ENCODE measurements at regions not wholly inside any gene's neighbourhood (a gene's known extent, or its start where the extent isn't known, plus 50 kb on each side); places are given as distances from the start of the nearest gene placed in this dataset.

DNA sequence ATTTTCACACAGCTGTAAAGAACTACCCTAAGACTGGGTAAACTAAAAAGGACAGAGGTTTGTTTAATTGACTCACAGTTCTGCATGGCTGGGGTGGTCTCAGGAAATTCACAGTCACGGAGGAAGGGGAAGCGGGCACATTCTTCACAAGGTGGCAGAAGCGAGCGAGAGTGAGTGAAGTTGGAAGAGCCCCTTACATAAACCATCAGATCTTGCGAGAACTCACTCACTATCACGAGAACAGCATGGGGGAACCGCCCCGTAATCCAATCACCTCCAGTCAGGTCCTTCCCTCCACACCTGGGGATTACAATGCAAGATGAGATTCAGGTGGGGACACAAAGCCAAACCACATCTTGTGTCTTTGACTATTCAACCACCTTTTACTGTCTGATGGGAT lies 700.5 kb downstream of the TENT5A start:
- H3K27ac ChIP-seq (ENCODE audit: low read depth in 1 of 2, low read length in 2 of 2), result no peak overlapping the region
- WGBS, result 85% methylated on average over 8 of the region's 8 CpGs
- no peaks in the 10 kb centered on the region for H3K9me3 ChIP-seq (ENCODE audit: control insufficient read depth in 4 of 4, low read length in 3 of 4)
- no peaks in the 10 kb centered on the region for H3K4me1 ChIP-seq (ENCODE audit: control insufficient read depth in 4 of 4, insufficient read depth in 4 of 4, low read length in 3 of 4)
- no peaks in the 10 kb centered on the region for H3K36me3 ChIP-seq (ENCODE audit: control insufficient read depth in 4 of 4, insufficient read depth in 3 of 4, low read depth in 1 of 4, low read length in 3 of 4)
- H3K27me3 ChIP-seq (ENCODE audit: control insufficient read depth in 4 of 4, insufficient read depth in 4 of 4, low read length in 3 of 4), result no peaks in the 10 kb centered on the region
- TF ChIP-seq, protein P1, sequence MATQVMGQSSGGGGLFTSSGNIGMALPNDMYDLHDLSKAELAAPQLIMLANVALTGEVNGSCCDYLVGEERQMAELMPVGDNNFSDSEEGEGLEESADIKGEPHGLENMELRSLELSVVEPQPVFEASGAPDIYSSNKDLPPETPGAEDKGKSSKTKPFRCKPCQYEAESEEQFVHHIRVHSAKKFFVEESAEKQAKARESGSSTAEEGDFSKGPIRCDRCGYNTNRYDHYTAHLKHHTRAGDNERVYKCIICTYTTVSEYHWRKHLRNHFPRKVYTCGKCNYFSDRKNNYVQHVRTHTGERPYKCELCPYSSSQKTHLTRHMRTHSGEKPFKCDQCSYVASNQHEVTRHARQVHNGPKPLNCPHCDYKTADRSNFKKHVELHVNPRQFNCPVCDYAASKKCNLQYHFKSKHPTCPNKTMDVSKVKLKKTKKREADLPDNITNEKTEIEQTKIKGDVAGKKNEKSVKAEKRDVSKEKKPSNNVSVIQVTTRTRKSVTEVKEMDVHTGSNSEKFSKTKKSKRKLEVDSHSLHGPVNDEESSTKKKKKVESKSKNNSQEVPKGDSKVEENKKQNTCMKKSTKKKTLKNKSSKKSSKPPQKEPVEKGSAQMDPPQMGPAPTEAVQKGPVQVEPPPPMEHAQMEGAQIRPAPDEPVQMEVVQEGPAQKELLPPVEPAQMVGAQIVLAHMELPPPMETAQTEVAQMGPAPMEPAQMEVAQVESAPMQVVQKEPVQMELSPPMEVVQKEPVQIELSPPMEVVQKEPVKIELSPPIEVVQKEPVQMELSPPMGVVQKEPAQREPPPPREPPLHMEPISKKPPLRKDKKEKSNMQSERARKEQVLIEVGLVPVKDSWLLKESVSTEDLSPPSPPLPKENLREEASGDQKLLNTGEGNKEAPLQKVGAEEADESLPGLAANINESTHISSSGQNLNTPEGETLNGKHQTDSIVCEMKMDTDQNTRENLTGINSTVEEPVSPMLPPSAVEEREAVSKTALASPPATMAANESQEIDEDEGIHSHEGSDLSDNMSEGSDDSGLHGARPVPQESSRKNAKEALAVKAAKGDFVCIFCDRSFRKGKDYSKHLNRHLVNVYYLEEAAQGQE (IDR thresholded peaks at IDR 0.05), result no peak
- TF ChIP-seq, protein P2, sequence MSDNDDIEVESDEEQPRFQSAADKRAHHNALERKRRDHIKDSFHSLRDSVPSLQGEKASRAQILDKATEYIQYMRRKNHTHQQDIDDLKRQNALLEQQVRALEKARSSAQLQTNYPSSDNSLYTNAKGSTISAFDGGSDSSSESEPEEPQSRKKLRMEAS (IDR thresholded peaks at IDR 0.05), result no peak
- TF ChIP-seq RXRA (IDR thresholded peaks at IDR 0.05) (no peak), GABPA (IDR thresholded peaks at IDR 0.05 in 1 of 2, conservative IDR thresholded peaks at IDR 0.05 in 1 of 2) (no peak), FOXA1 (IDR thresholded peaks at IDR 0.05) (no peak), HNF4A (conservative IDR thresholded peaks at IDR 0.05) (no peak)
- TF ChIP-seq, protein P3, sequence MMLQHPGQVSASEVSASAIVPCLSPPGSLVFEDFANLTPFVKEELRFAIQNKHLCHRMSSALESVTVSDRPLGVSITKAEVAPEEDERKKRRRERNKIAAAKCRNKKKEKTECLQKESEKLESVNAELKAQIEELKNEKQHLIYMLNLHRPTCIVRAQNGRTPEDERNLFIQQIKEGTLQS (IDR thresholded peaks at IDR 0.05), result no peak
- no peak overlapping the region for H3K4me3 ChIP-seq (ENCODE audit: low read depth in 1 of 3, low read length in 3 of 3)
- H3K9ac ChIP-seq (ENCODE audit: low read depth in 1 of 2, low read length in 2 of 2), result no peak overlapping the region
- DNase-seq (ENCODE audit: low spot score), result no peak

DNA sequence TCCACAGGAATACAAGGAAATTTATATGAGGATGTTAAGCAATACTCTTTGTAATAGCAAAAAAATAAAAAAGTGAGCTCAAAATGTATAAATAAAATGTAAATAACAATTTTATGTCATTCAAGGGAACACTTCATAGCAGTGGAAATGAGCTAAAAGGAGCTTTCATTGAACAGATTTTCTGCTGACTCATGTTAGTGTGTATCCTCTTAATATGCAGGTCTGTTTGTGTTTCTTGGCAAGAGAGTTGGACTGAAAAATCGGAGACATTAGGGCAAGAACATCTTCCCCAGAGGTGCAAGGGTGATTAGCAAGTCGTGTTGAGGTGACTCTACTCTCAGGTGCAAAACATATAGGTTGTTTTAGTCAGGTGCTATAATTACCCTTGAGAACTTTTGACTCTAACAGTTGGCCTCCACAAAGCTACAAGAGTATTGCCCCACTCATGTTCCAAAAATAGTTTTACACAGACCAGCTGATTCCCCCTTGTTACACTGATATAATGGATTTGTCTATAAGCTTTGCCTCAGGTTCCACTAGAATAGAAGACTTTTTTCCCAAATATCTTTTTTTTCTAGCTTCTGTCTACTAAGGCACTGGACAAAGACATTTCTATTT lies 702.9 kb downstream of the TENT5A start:
- WGBS, result 58% methylated on average over 2 of the region's 2 CpGs
- no peak overlapping the region for H3K27ac ChIP-seq (ENCODE audit: low read depth in 1 of 2, low read length in 2 of 2)
- H3K27me3 ChIP-seq (ENCODE audit: control insufficient read depth in 4 of 4, insufficient read depth in 4 of 4, low read length in 3 of 4), result no peaks in the 10 kb centered on the region
- DNase-seq (ENCODE audit: low spot score), result no peak
- H3K4me1 ChIP-seq (ENCODE audit: control insufficient read depth in 4 of 4, insufficient read depth in 4 of 4, low read length in 3 of 4), result no peaks in the 10 kb centered on the region
- H3K36me3 ChIP-seq (ENCODE audit: control insufficient read depth in 4 of 4, insufficient read depth in 3 of 4, low read depth in 1 of 4, low read length in 3 of 4), result no peaks in the 10 kb centered on the region
- no peak overlapping the region for H3K9ac ChIP-seq (ENCODE audit: low read depth in 1 of 2, low read length in 2 of 2)
- H3K4me3 ChIP-seq (ENCODE audit: low read depth in 1 of 3, low read length in 3 of 3), result no peak overlapping the region
- TF ChIP-seq JUND (IDR thresholded peaks at IDR 0.05), result no peak
- TF ChIP-seq, protein P4, sequence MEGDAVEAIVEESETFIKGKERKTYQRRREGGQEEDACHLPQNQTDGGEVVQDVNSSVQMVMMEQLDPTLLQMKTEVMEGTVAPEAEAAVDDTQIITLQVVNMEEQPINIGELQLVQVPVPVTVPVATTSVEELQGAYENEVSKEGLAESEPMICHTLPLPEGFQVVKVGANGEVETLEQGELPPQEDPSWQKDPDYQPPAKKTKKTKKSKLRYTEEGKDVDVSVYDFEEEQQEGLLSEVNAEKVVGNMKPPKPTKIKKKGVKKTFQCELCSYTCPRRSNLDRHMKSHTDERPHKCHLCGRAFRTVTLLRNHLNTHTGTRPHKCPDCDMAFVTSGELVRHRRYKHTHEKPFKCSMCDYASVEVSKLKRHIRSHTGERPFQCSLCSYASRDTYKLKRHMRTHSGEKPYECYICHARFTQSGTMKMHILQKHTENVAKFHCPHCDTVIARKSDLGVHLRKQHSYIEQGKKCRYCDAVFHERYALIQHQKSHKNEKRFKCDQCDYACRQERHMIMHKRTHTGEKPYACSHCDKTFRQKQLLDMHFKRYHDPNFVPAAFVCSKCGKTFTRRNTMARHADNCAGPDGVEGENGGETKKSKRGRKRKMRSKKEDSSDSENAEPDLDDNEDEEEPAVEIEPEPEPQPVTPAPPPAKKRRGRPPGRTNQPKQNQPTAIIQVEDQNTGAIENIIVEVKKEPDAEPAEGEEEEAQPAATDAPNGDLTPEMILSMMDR (IDR thresholded peaks at IDR 0.05; ENCODE audit: low read depth, low read length, missing input control), result no peak
- TF ChIP-seq HNF4A (conservative IDR thresholded peaks at IDR 0.05), result no peak
- no peak for TF ChIP-seq RXRA (IDR thresholded peaks at IDR 0.05)
- H3K9me3 ChIP-seq (ENCODE audit: control insufficient read depth in 4 of 4, low read length in 3 of 4), result no peaks in the 10 kb centered on the region

DNA sequence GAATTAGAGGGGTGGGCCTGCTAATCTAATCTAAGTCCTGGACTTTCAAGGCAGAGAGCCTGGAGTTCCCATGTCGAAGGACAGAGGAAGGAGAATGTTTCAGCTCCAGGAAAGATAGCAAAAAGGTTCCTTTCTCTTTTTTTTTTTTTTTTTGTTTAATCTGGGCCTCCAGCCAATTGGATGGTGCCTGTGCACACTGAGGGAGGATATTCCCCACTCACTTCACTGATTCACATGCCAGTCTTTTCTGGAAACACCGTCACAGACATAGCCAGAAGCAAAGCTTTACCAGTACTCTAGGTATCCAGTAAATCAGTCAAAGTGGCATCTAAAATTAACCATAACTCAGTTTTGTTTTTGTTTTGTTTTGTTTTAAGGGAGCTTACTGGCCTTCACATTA lies 721.1 kb downstream of the TENT5A start:
- no peaks in the 10 kb centered on the region for H3K9me3 ChIP-seq (ENCODE audit: control insufficient read depth in 4 of 4, low read length in 3 of 4)
- no peak overlapping the region for H3K4me3 ChIP-seq (ENCODE audit: low read depth in 1 of 3, low read length in 3 of 3)
- H3K27me3 ChIP-seq (ENCODE audit: control insufficient read depth in 4 of 4, insufficient read depth in 4 of 4, low read length in 3 of 4), result no peaks in the 10 kb centered on the region
- H3K9ac ChIP-seq (ENCODE audit: low read depth in 1 of 2, low read length in 2 of 2), result no peak overlapping the region
- 60% methylated on average over 2 of the region's 2 CpGs for WGBS
- no peak overlapping the region for H3K27ac ChIP-seq (ENCODE audit: low read depth in 1 of 2, low read length in 2 of 2)
- H3K4me1 ChIP-seq (ENCODE audit: control insufficient read depth in 4 of 4, insufficient read depth in 4 of 4, low read length in 3 of 4), result no peaks in the 10 kb centered on the region
- H3K36me3 ChIP-seq (ENCODE audit: control insufficient read depth in 4 of 4, insufficient read depth in 3 of 4, low read depth in 1 of 4, low read length in 3 of 4), result no peaks in the 10 kb centered on the region
- no peak for DNase-seq (ENCODE audit: low spot score)
- no peak for TF ChIP-seq HNF4A (conservative IDR thresholded peaks at IDR 0.05)
- TF ChIP-seq, protein P2 (IDR thresholded peaks at IDR 0.05), result no peak
- no peak for TF ChIP-seq RXRA (IDR thresholded peaks at IDR 0.05)
- no peak for TF ChIP-seq EGR1 (IDR thresholded peaks at IDR 0.05; ENCODE audit: low read depth in 2 of 2)
- TF ChIP-seq SP1 (IDR thresholded peaks at IDR 0.05), result no peak
- no peak for TF ChIP-seq FOXA1 (IDR thresholded peaks at IDR 0.05)
- no peak for TF ChIP-seq FOXA2 (IDR thresholded peaks at IDR 0.05)
- no peak for TF ChIP-seq YY1 (IDR thresholded peaks at IDR 0.05)
- TF ChIP-seq, protein P5, sequence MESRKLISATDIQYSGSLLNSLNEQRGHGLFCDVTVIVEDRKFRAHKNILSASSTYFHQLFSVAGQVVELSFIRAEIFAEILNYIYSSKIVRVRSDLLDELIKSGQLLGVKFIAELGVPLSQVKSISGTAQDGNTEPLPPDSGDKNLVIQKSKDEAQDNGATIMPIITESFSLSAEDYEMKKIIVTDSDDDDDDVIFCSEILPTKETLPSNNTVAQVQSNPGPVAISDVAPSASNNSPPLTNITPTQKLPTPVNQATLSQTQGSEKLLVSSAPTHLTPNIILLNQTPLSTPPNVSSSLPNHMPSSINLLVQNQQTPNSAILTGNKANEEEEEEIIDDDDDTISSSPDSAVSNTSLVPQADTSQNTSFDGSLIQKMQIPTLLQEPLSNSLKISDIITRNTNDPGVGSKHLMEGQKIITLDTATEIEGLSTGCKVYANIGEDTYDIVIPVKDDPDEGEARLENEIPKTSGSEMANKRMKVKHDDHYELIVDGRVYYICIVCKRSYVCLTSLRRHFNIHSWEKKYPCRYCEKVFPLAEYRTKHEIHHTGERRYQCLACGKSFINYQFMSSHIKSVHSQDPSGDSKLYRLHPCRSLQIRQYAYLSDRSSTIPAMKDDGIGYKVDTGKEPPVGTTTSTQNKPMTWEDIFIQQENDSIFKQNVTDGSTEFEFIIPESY (IDR thresholded peaks at IDR 0.05), result no peak
- no peak for TF ChIP-seq HNF4G (IDR thresholded peaks at IDR 0.05)
- TF ChIP-seq, protein P3 (IDR thresholded peaks at IDR 0.05), result no peak
- no peak for TF ChIP-seq JUND (IDR thresholded peaks at IDR 0.05)
- no peak for TF ChIP-seq GABPA (IDR thresholded peaks at IDR 0.05 in 1 of 2, conservative IDR thresholded peaks at IDR 0.05 in 1 of 2)
- TF ChIP-seq, protein P4 (IDR thresholded peaks at IDR 0.05; ENCODE audit: low read depth, low read length, missing input control), result no peak
